HG02610 (cell line): ENCODE measurements at regions not wholly inside any gene's neighbourhood (a gene's known extent, or its start where the extent isn't known, plus 50 kb on each side); places are given as distances from the start of the nearest gene placed in this dataset.

ENCODE experiments used
- ATAC-seq: cut with Tn5 transposase; IDR thresholded peaks from one replicate; pipeline ENCODE4 v1.9.1; 2021; ENCODE audit warnings: mild to moderate bottlenecking, moderate library complexity; ENCODE audit not compliant: unreplicated experiment

GRCh38 chr5:58357799-58358500 lies 101.9 kb downstream of the PLK2 start:
- no peak for ATAC-seq

- no peak for ATAC-seq
Observed at GRCh38 chr5:58357121-58357520, 102.8 kb downstream of the PLK2 start.

GRCh38 chr5:58356662-58357061 lies 103.2 kb downstream of the PLK2 start:
- no peak for ATAC-seq

DNA sequence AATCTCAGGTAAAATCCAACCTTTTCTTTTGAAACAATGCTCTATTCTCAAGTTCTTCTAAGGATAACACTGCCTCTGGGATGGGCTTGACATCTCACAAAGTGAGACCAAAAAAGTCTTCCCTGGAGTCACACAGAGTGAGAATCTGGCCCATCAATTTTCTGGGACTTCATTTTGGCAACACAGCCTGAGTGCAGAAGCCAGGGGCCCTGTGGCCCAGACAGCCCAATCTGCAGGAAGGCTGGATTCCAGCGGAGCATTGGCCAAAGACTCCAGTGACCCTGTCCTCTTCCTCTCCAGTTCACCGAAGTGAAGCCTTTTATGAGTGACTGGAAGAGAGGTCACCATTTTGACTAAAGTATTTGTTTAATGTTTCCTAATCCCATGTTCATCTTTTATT lies 105.1 kb downstream of the PLK2 start:
- ATAC-seq = no peak

- ATAC-seq = no peak
Observed at GRCh38 chr5:58353992-58354391, 105.9 kb downstream of the PLK2 start.

DNA sequence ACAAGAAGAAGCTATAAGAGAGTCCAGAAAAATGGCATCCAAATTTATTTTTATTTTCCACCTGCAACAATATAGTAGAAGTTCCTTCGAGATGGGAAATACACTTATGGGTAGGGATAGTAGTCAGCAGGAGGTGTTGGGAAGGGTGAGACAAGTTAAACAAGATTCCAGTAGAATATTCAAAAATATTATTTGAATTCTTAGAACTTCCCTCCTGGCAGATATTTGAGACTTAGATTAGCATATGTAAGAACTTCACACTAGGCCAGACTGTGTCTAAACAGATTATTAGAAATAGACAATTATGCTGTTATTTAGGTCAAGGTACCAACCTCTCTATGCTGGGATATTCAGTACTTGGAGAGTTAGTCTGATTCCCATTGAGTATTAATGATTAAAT lies 108.7 kb downstream of the PLK2 start:
- ATAC-seq = no peak

DNA sequence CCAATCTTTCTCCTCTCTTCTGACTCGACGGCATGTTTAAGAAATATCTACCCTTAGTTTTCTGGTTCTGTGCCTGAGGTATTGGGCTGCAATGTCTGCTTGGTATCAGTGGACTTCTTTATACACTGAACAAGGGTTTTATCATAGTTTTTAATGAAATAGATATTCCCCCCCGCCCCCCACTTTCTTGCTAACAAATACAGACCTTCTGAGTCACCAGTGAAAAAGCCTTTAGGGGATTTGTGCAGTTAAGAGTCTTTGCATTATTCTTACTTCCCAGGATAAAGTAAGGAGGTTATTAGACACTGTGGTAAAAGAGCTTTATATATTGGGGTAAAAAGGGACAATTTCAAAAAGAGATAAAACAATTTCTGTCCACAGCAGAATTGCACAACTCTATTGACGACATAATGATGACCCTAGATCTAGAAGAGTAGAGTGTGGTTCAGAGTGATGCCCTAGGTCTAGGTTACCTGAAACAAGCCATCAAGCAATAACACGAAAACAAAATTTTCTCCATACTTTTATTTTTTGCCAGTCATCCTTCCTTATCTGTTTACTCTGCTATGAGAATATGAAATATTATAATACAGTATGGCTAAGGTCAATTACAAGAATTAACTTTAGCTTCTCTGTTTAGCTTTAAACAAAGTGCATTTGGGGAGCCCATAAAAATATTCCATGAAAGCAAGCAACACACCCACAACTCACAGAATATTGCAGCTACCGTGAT lies 110.7 kb downstream of the PLK2 start:
- no peak for ATAC-seq

DNA sequence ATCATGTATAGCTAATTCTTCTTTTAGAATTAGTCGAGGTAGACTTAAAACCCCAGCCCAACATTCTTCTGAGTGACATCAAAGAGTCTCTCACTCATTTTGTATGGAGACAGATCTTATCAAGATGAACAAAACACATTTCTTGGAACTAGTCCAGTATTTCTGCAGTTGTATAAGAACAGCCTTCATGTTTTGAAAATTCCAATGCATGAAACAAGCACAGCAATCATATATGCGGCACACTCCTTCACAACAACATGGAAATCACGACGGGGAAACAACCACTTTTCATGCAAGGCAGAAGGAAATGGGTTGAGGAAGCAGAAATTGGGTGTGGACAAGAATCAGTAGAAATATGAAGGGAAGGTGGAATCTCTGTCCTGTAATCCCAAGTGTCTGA lies 113.8 kb downstream of the PLK2 start:
- no peak for ATAC-seq

DNA sequence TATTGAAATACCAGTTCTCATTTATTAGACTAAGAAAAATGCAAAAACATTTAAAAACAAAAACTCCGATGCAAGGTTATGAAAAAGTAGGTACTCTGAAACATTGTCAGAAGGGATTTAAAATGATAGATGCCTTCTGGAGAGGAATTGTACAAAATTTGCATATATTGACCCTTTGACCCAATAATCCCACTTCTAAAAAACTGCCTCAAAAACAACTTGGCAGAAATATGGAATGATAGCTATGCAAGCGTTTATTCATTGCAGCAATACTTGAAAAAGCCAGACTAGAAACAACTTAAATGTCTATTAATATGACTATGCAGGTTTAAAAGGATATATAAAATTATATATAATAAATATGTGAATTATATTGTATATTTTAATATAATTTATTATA lies 118.4 kb downstream of the PLK2 start:
- no peak for ATAC-seq

- no peak for ATAC-seq
Observed at GRCh38 chr5:58335518-58335917, 124.4 kb downstream of the PLK2 start.

DNA sequence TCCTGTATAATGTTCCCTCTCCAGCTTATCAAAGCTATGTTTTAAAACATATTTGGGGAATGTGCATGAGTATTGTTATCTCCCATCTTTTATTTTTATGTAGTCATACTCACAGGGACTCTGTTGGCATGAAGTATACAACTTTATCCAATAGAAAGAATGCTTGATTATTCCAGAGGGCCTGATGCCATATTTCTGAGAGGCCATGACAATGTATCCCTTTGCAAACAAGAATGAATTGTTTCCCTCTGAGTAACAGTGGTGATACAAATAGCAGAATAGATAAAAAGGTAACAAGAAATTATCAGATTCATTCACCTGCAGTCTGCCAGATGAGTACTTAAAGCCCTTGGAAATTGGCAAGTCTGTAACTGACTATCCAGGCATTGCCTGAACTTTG lies 125.9 kb downstream of the PLK2 start:
- no peak for ATAC-seq

DNA sequence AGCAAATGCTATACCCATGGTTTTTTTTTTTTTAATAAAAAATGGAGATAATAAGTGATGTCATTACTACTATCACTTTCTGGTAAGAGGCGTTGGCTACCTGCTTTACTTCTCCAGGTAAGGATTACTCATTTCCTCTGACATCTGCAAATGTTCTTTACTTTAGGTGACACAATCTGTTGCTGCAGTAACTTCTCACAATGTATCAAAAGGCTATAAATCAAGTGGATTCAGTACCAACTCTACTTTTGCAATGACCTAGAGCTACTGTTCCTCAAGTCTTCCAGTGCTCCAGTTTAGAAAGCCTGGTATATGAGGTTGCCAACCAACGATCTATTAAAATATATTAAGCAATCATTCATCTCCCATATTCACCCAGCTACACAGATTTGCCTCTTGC lies 129.1 kb downstream of the PLK2 start:
- ATAC-seq = no peak

GRCh38 chr5:58327289-58327688 lies 132.6 kb downstream of the PLK2 start:
- ATAC-seq = peak; percentile 73

GRCh38 chr5:58326022-58326421 lies 133.9 kb downstream of the PLK2 start:
- ATAC-seq = no peak

GRCh38 chr5:58322453-58322852 lies 137.4 kb downstream of the PLK2 start:
- ATAC-seq = no peak

- no peak for ATAC-seq
Observed at GRCh38 chr5:58318468-58318867, 141.4 kb downstream of the PLK2 start.

DNA sequence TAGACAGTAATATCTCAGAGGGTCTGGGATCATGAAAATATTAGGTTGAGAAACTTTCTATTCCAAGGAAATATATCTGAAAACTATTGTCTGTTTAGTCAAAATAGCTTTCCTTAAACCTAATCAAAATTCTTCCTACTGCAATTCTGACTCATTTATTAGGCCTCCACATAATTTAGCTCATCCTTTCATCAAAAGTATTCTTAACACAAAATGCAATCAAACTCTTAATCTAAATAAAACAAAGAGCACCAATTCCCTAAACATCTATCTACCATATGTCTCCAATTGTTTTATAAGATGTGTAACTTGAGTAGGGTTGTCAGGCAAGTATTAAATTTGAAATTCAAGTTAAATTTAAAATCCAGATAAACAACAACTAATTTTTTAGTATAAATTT lies 142.1 kb downstream of the PLK2 start:
- no peak for ATAC-seq

GRCh38 chr5:58317009-58317408 lies 142.9 kb downstream of the PLK2 start:
- ATAC-seq = no peak

GRCh38 chr5:58315794-58316193 lies 144.1 kb downstream of the PLK2 start:
- ATAC-seq = no peak

DNA sequence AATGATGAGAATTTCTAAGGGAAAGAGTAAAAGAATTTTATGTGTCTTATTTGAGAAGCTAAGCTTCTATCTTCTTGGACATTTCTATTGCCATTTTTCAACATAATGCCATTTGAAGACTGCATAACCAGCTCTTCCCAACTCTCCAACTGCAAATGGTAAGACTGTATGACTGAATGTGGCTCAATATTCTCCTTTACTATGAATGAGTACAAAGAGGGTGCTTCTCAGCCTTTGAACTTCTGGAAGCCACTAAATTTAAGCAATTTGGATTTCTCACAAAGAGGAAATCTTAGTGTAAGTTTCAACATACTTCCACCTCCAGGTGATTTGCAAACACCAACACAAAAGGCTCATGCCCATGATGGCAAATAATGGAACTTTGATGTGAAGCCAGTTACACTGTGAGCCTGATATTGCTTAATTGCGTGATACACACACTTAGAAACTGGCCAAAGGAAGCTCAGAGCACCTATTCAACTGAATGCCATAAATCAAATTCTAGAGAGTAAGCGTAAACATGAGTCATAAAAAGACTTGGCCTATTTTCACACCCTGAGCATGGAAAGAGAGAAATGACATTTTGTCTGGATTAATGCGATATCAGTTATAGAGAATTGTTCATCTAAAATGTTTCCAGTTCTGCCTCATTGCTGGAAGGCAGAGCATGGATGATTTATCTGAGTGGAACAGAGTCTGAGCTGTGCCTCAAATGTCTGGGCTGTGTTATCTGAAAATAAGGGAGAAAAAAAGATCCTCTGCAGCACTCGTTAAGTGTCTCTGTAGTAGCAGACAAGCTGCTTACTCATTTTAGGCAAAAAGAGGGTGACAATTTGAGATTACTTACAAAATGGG lies 145.3 kb downstream of the PLK2 start:
- no peak for ATAC-seq

- ATAC-seq = no peak
Observed at GRCh38 chr5:58312299-58312698, 147.6 kb downstream of the PLK2 start.

GRCh38 chr5:58311526-58311925 lies 148.4 kb downstream of the PLK2 start:
- ATAC-seq = no peak
